ENCODE measurements at regions not wholly inside any gene's neighbourhood (a gene's known extent, or its start where the extent isn't known, plus 50 kb on each side); places are given as distances from the start of the nearest gene placed in this dataset.

DNA sequence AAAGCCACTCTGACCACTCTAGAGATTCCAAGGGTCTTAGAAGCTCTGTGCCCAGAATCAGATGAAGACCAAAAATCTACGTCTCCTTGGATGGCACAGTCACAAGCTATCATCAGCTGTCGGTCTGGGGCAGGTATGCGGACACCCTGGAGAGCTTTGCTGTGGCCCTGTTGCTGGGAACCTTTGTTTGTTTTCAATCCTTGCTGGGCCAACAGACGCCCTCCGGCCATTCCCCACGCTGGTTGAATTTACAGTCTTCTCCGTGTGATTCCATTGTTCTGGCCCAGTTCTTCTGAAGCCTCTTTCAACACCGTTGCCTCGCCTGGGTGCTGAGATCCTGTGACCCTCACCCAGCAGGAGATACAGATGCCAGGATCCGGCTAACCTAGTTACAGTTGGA lies 149.4 kb upstream of the PFKP start:
- no peak overlapping the region for H3K27ac ChIP-seq (ENCODE audit: low read depth, low read length)
- H3K9me3 ChIP-seq (ENCODE audit: insufficient read depth, low read length), result no peaks in the 10 kb centered on the region
- H4K20me1 ChIP-seq (ENCODE audit: low read depth, low read length), result no peaks in the 10 kb centered on the region
- no peak overlapping the region for H3K9ac ChIP-seq (ENCODE audit: low read length)
- H3K9me2 ChIP-seq (replicated peaks; ENCODE audit: insufficient read depth, low read length), result no peaks in the 10 kb centered on the region
- no peak for TF ChIP-seq EZH2phosphoT487 (conservative IDR thresholded peaks at IDR 0.05; ENCODE audit: low read length)
- TF ChIP-seq, protein P1, sequence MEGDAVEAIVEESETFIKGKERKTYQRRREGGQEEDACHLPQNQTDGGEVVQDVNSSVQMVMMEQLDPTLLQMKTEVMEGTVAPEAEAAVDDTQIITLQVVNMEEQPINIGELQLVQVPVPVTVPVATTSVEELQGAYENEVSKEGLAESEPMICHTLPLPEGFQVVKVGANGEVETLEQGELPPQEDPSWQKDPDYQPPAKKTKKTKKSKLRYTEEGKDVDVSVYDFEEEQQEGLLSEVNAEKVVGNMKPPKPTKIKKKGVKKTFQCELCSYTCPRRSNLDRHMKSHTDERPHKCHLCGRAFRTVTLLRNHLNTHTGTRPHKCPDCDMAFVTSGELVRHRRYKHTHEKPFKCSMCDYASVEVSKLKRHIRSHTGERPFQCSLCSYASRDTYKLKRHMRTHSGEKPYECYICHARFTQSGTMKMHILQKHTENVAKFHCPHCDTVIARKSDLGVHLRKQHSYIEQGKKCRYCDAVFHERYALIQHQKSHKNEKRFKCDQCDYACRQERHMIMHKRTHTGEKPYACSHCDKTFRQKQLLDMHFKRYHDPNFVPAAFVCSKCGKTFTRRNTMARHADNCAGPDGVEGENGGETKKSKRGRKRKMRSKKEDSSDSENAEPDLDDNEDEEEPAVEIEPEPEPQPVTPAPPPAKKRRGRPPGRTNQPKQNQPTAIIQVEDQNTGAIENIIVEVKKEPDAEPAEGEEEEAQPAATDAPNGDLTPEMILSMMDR (IDR thresholded peaks at IDR 0.05; ENCODE audit: insufficient read depth, low read length, poor library complexity, severe bottlenecking), result no peak
- H3K79me2 ChIP-seq (ENCODE audit: insufficient read depth, low read length), result no peaks in the 10 kb centered on the region
- no peak overlapping the region for H3K4me2 ChIP-seq (ENCODE audit: low read depth, low read length, poor library complexity, severe bottlenecking)
- no peaks in the 10 kb centered on the region for H3F3A ChIP-seq (ENCODE audit: insufficient read depth)
- H3K27me3 ChIP-seq (ENCODE audit: low read length), result no peaks in the 10 kb centered on the region
- no peak overlapping the region for H3K4me3 ChIP-seq (ENCODE audit: insufficient read depth, low read length, poor library complexity, severe bottlenecking)
- no peak overlapping the region for H2AFZ ChIP-seq (ENCODE audit: low read depth, low read length, severe bottlenecking)
- no peaks in the 10 kb centered on the region for H3K36me3 ChIP-seq (ENCODE audit: low read length)

DNA sequence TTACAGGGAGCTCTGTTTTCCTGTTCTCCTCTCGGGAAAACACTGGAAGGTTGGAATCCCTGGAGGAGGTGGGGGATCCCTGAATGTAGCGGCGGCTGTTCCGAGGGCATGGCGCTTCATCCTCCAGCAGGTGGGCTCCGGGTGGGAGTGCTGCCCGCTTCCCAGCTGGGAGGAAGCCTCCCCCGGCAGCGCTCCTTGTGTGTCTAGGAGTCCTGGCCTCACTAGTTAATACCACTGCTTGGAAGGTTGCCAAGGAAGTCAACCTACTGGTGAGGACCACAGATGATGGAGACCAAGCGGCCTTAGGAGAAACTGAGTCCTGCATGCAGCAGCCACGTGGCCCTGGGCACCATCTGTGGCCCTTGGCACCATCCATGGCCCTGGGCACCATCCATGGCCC lies 151.9 kb upstream of the PFKP start:
- no peaks in the 10 kb centered on the region for H3K27me3 ChIP-seq (ENCODE audit: low read length)
- no peaks in the 10 kb centered on the region for H3K79me2 ChIP-seq (ENCODE audit: insufficient read depth, low read length)
- no peak overlapping the region for H2AFZ ChIP-seq (ENCODE audit: low read depth, low read length, severe bottlenecking)
- H3K9me3 ChIP-seq (ENCODE audit: insufficient read depth, low read length), result no peaks in the 10 kb centered on the region
- H3K9me2 ChIP-seq (replicated peaks; ENCODE audit: insufficient read depth, low read length), result no peaks in the 10 kb centered on the region
- H3K36me3 ChIP-seq (ENCODE audit: low read length), result no peaks in the 10 kb centered on the region
- no peaks in the 10 kb centered on the region for H3F3A ChIP-seq (ENCODE audit: insufficient read depth)
- no peak overlapping the region for H3K4me2 ChIP-seq (ENCODE audit: low read depth, low read length, poor library complexity, severe bottlenecking)
- no peak overlapping the region for H3K27ac ChIP-seq (ENCODE audit: low read depth, low read length)
- H3K4me3 ChIP-seq (ENCODE audit: insufficient read depth, low read length, poor library complexity, severe bottlenecking), result no peak overlapping the region
- no peak overlapping the region for H3K9ac ChIP-seq (ENCODE audit: low read length)
- H4K20me1 ChIP-seq (ENCODE audit: low read depth, low read length), result no peaks in the 10 kb centered on the region
- no peak for TF ChIP-seq EZH2phosphoT487 (conservative IDR thresholded peaks at IDR 0.05; ENCODE audit: low read length)
- TF ChIP-seq, protein P1 (IDR thresholded peaks at IDR 0.05; ENCODE audit: insufficient read depth, low read length, poor library complexity, severe bottlenecking), result no peak

DNA sequence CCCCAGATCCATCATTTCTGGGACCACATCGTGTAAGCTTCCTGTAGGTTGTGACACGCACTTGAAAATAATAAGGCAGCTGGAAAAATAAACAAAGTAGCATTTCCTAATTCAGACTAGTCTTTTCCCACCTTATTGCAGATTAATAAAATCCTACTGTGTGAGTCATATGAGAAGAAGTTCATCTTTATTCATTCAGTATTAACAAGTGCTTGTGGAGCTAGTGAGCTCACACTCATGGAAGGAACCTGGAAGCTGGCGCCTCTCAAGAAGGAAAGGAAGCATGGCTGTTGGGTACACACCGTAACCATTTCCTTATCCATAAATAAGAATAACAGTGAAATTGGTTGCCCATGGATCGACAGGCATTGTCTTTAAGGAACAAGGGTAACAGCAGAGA lies 152.6 kb upstream of the PFKP start:
- Histone ChIP-seq H3F3A (ENCODE audit: insufficient read depth) (no peaks in the 10 kb centered on the region), H3K79me2 (ENCODE audit: insufficient read depth, low read length) (no peaks in the 10 kb centered on the region), H3K9ac (ENCODE audit: low read length) (no peak overlapping the region), H3K9me3 (ENCODE audit: insufficient read depth, low read length) (no peaks in the 10 kb centered on the region), H3K4me3 (ENCODE audit: insufficient read depth, low read length, poor library complexity, severe bottlenecking) (no peak overlapping the region), H3K36me3 (ENCODE audit: low read length) (no peaks in the 10 kb centered on the region), H3K4me2 (ENCODE audit: low read depth, low read length, poor library complexity, severe bottlenecking) (no peak overlapping the region), H3K9me2 (replicated peaks; ENCODE audit: insufficient read depth, low read length) (no peaks in the 10 kb centered on the region), H4K20me1 (ENCODE audit: low read depth, low read length) (no peaks in the 10 kb centered on the region), H2AFZ (ENCODE audit: low read depth, low read length, severe bottlenecking) (no peak overlapping the region), H3K27me3 (ENCODE audit: low read length) (no peaks in the 10 kb centered on the region), H3K27ac (ENCODE audit: low read depth, low read length) (no peak overlapping the region)
- no peak for TF ChIP-seq EZH2phosphoT487 (conservative IDR thresholded peaks at IDR 0.05; ENCODE audit: low read length)
- TF ChIP-seq, protein P1 (IDR thresholded peaks at IDR 0.05; ENCODE audit: insufficient read depth, low read length, poor library complexity, severe bottlenecking), result no peak

DNA sequence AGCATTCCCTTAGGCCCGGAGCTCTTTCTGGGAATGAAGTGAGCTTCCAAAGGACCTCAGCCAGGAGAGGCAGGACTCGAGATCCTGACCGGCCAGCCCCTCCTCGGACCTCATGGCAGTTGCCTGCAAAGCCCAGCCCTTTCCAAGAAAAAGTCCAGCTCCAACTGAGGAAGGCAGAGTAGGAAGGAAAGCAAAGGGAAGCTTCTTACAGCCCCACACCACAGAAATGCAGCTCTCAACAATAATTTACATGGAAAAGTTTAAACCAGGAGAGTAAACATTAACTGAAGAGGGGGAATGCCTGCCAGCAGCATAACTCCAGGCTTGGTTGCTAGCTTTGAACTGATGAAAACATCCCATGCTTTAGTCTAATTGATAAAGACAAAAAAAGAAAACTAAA lies 153.9 kb upstream of the PFKP start:
- H3K27ac ChIP-seq (ENCODE audit: low read depth, low read length), result no peak overlapping the region
- H3K9me3 ChIP-seq (ENCODE audit: insufficient read depth, low read length), result no peaks in the 10 kb centered on the region
- no peaks in the 10 kb centered on the region for H3K27me3 ChIP-seq (ENCODE audit: low read length)
- no peak overlapping the region for H3K4me3 ChIP-seq (ENCODE audit: insufficient read depth, low read length, poor library complexity, severe bottlenecking)
- H3K79me2 ChIP-seq (ENCODE audit: insufficient read depth, low read length), result no peaks in the 10 kb centered on the region
- no peak overlapping the region for H2AFZ ChIP-seq (ENCODE audit: low read depth, low read length, severe bottlenecking)
- no peak for TF ChIP-seq EZH2phosphoT487 (conservative IDR thresholded peaks at IDR 0.05; ENCODE audit: low read length)
- TF ChIP-seq, protein P1 (IDR thresholded peaks at IDR 0.05; ENCODE audit: insufficient read depth, low read length, poor library complexity, severe bottlenecking), result no peak
- no peaks in the 10 kb centered on the region for H4K20me1 ChIP-seq (ENCODE audit: low read depth, low read length)
- no peaks in the 10 kb centered on the region for H3F3A ChIP-seq (ENCODE audit: insufficient read depth)
- no peak overlapping the region for H3K4me2 ChIP-seq (ENCODE audit: low read depth, low read length, poor library complexity, severe bottlenecking)
- H3K9me2 ChIP-seq (replicated peaks; ENCODE audit: insufficient read depth, low read length), result no peaks in the 10 kb centered on the region
- H3K36me3 ChIP-seq (ENCODE audit: low read length), result no peaks in the 10 kb centered on the region
- no peak overlapping the region for H3K9ac ChIP-seq (ENCODE audit: low read length)

Data from SU-DHL-6 (cell line).